HEK293 (cell line): ENCODE measurements at regions not wholly inside any gene's neighbourhood (a gene's known extent, or its start where the extent isn't known, plus 50 kb on each side); places are given as distances from the start of the nearest gene placed in this dataset.

Experiments used
- CTCF ChIA-PET: fragments of 350-600 bp; formaldehyde crosslinking; extraction: SDS; loops from one replicate; lab custom pipeline; 2021; ENCODE audit warnings: antibody characterized with exemption; lab: Yijun Ruan, JAX
- POLR2A ChIA-PET: fragments of 300-600 bp; formaldehyde crosslinking; extraction: SDS; loops from one replicate; lab custom pipeline; 2020; ENCODE audit warnings: antibody characterized with exemption, inconsistent platforms; lab: Yijun Ruan, JAX
- H3K27ac ChIP-seq: fragments of 200-500 bp; sonication (Bioruptor generic); 2 replicates; pipeline ENCODE4 v1.5.1; 2014; ENCODE audit warnings: low read depth, low read length, control low read depth, inconsistent platforms; ENCODE audit errors: extremely low read depth
- H3K36me3 ChIP-seq, 2 experiments: fragments of 200-500 bp in 1 of 2; sonication (Bioruptor generic) in 1 of 2; 1 replicate in 1 of 2; 2 replicates in 1 of 2; pipeline ENCODE4 v1.5.1; 2014 to 2017; ENCODE audit warnings: inconsistent platforms in 2 of 2, low read length in 2 of 2; ENCODE audit not compliant: control insufficient read depth in 2 of 2, insufficient read depth in 1 of 2
- H3K4me1 ChIP-seq: fragments of 200-500 bp; sonication (Bioruptor generic); 2 replicates; pipeline ENCODE4 v1.5.1; 2014; ENCODE audit warnings: mild to moderate bottlenecking, low read length, inconsistent platforms; ENCODE audit not compliant: control insufficient read depth, insufficient read depth
- H3K4me3 ChIP-seq: 2 replicates; pipeline ENCODE4 v1.5.1; 2011; ENCODE audit warnings: low read depth, mild to moderate bottlenecking, control low read depth, low read length, moderate library complexity
- H3K9me3 ChIP-seq: fragments of 200-500 bp; sonication (Bioruptor generic); 2 replicates; pipeline ENCODE4 v1.5.1; 2014; ENCODE audit warnings: low read depth, low read length, inconsistent platforms; ENCODE audit not compliant: control insufficient read depth, insufficient read depth
- GFI1B ChIP-seq: fragments of 450-650 bp; formaldehyde crosslinking; IDR thresholded peaks from 2 replicates; pipeline ENCODE4 v1.5.1; 2016; ENCODE audit warnings: missing biosample characterization, missing genetic modification characterization
- KLF17 ChIP-seq: fragments of 450-650 bp; formaldehyde crosslinking; IDR thresholded peaks from 2 replicates; pipeline ENCODE4 v1.5.1; 2016; ENCODE audit warnings: missing biosample characterization, missing genetic modification characterization
- KLF8 ChIP-seq: fragments of 450-650 bp; formaldehyde crosslinking; IDR thresholded peaks from 2 replicates; pipeline ENCODE4 v1.5.1; 2016; ENCODE audit warnings: missing biosample characterization, missing genetic modification characterization
- PBX3 ChIP-seq: sonication (generic); formaldehyde crosslinking; IDR thresholded peaks from 2 replicates; pipeline ENCODE4 v1.8.1; 2022; ENCODE audit warnings: mild to moderate bottlenecking, moderate library complexity, missing genetic modification reagents
- SP7 ChIP-seq: fragments of 450-650 bp; formaldehyde crosslinking; IDR thresholded peaks from 2 replicates; pipeline ENCODE4 v1.5.1; 2016; ENCODE audit warnings: missing biosample characterization, missing genetic modification characterization
- TCF7L2 ChIP-seq: IDR thresholded peaks from 2 replicates; pipeline ENCODE4 v1.6.1; 2011; ENCODE audit warnings: low read depth, mild to moderate bottlenecking, inconsistent platforms, low read length, moderate library complexity, borderline replicate concordance
- ZBTB21 ChIP-seq: fragments of 450-650 bp; formaldehyde crosslinking; IDR thresholded peaks from 2 replicates; pipeline ENCODE4 v1.5.1; 2017; ENCODE audit warnings: missing biosample characterization, missing genetic modification characterization
- ZBTB26 ChIP-seq: fragments of 450-650 bp; formaldehyde crosslinking; optimal IDR thresholded peaks from 2 replicates; pipeline ENCODE3; 2016; ENCODE audit warnings: missing biosample characterization, mild to moderate bottlenecking, missing genetic modification characterization
- ZBTB44 ChIP-seq: fragments of 450-650 bp; IDR thresholded peaks from 2 replicates; pipeline ENCODE4 v1.5.1; 2018; ENCODE audit warnings: missing biosample characterization, mild to moderate bottlenecking, missing genetic modification characterization
- ZNF19 ChIP-seq: fragments of 450-650 bp; formaldehyde crosslinking; IDR thresholded peaks from 2 replicates; pipeline ENCODE4; 2016; ENCODE audit warnings: missing biosample characterization, missing genetic modification characterization, low read depth
- ZNF214 ChIP-seq: fragments of 450-650 bp; formaldehyde crosslinking; IDR thresholded peaks from 2 replicates; pipeline ENCODE4 v1.5.1; 2017; ENCODE audit warnings: missing biosample characterization, mild to moderate bottlenecking, missing genetic modification characterization, borderline replicate concordance
- ZNF248 ChIP-seq: fragments of 450-650 bp; formaldehyde crosslinking; IDR thresholded peaks from 2 replicates; pipeline ENCODE4 v1.5.1; 2017; ENCODE audit warnings: missing biosample characterization, missing genetic modification characterization
- ZNF324 ChIP-seq: fragments of 450-650 bp; formaldehyde crosslinking; IDR thresholded peaks from 2 replicates; pipeline ENCODE4 v1.5.1; 2016; ENCODE audit warnings: missing biosample characterization, missing genetic modification characterization
- ZNF354C ChIP-seq: fragments of 450-650 bp; formaldehyde crosslinking; IDR thresholded peaks from 2 replicates; pipeline ENCODE4 v1.5.1; 2016; ENCODE audit warnings: missing biosample characterization, missing genetic modification characterization, low read depth, borderline replicate concordance
- ZNF366 ChIP-seq: fragments of 450-650 bp; formaldehyde crosslinking; conservative IDR thresholded peaks from 2 replicates; pipeline ENCODE4 v1.5.1; 2016; ENCODE audit warnings: missing biosample characterization, missing genetic modification characterization
- ZNF391 ChIP-seq: fragments of 450-650 bp; formaldehyde crosslinking; IDR thresholded peaks from 2 replicates; pipeline ENCODE4 v1.5.1; 2016; ENCODE audit warnings: low read depth, missing biosample characterization, missing genetic modification characterization, borderline replicate concordance
- ZNF473 ChIP-seq: fragments of 450-650 bp; formaldehyde crosslinking; IDR thresholded peaks from 2 replicates; pipeline ENCODE4 v1.5.1; 2017; ENCODE audit warnings: missing biosample characterization, missing genetic modification characterization
- ZNF514 ChIP-seq: fragments of 450-650 bp; formaldehyde crosslinking; IDR thresholded peaks from 2 replicates; pipeline ENCODE4 v1.5.1; 2016; ENCODE audit warnings: missing biosample characterization, missing genetic modification characterization
- ZNF529 ChIP-seq: fragments of 450-650 bp; formaldehyde crosslinking; IDR thresholded peaks from 2 replicates; pipeline ENCODE4 v1.5.1; 2017; ENCODE audit warnings: missing genetic modification characterization, missing biosample characterization; ENCODE audit not compliant: insufficient replicate concordance
- ZNF530 ChIP-seq: fragments of 450-650 bp; formaldehyde crosslinking; IDR thresholded peaks from 2 replicates; pipeline ENCODE4 v1.5.1; 2016; ENCODE audit warnings: low read depth, missing biosample characterization, missing genetic modification characterization
- ZNF555 ChIP-seq: fragments of 450-650 bp; formaldehyde crosslinking; conservative IDR thresholded peaks from 2 replicates; pipeline ENCODE4 v1.5.1; 2017; ENCODE audit warnings: missing biosample characterization, mild to moderate bottlenecking, missing genetic modification characterization, inconsistent platforms
- ZNF571 ChIP-seq: fragments of 450-650 bp; formaldehyde crosslinking; IDR thresholded peaks from 2 replicates; pipeline ENCODE4 v1.5.0; 2017; ENCODE audit warnings: missing biosample characterization, missing genetic modification characterization
- ZNF580 ChIP-seq: fragments of 450-650 bp; formaldehyde crosslinking; IDR thresholded peaks from 2 replicates; pipeline ENCODE4 v1.5.1; 2016; ENCODE audit warnings: missing biosample characterization, missing genetic modification characterization
- ZNF692 ChIP-seq: fragments of 450-650 bp; formaldehyde crosslinking; IDR thresholded peaks from 2 replicates; pipeline ENCODE4 v1.5.1; 2016; ENCODE audit warnings: missing biosample characterization, missing genetic modification characterization
- ZNF76 ChIP-seq: fragments of 450-650 bp; formaldehyde crosslinking; IDR thresholded peaks from 2 replicates; pipeline ENCODE4; 2016; ENCODE audit warnings: low read depth, missing biosample characterization, missing genetic modification characterization, borderline replicate concordance
- ZNF768 ChIP-seq: fragments of 450-650 bp; formaldehyde crosslinking; IDR thresholded peaks from 2 replicates; pipeline ENCODE4 v1.5.1; 2018; ENCODE audit warnings: missing biosample characterization, mild to moderate bottlenecking, missing genetic modification characterization
- ZNF792 ChIP-seq: fragments of 450-650 bp; formaldehyde crosslinking; IDR thresholded peaks from 2 replicates; pipeline ENCODE4 v1.5.1; 2016; ENCODE audit warnings: missing biosample characterization, missing genetic modification characterization
- ZNF837 ChIP-seq: fragments of 450-650 bp; formaldehyde crosslinking; IDR thresholded peaks from 2 replicates; pipeline ENCODE4 v1.5.1; 2016; ENCODE audit warnings: missing biosample characterization, missing genetic modification characterization
- ZSCAN30 ChIP-seq: fragments of 450-650 bp; IDR thresholded peaks from 2 replicates; pipeline ENCODE4 v1.5.1; 2018; ENCODE audit warnings: missing biosample characterization, mild to moderate bottlenecking, missing genetic modification characterization, moderate library complexity
- ZXDB ChIP-seq: fragments of 450-650 bp; formaldehyde crosslinking; IDR thresholded peaks from 2 replicates; pipeline ENCODE4 v1.5.1; 2016; ENCODE audit warnings: missing biosample characterization, missing genetic modification characterization

- no peak overlapping the region for H3K4me3 ChIP-seq
- TF ChIP-seq SP7 (tag by site-specific recombination): no peak
- no peak for TF ChIP-seq KLF17 (tag by site-specific recombination)
- TF ChIP-seq PBX3 (CRISPR knock-in tag): no peak
- no peak for TF ChIP-seq GFI1B (tag by site-specific recombination)
- no peak for TF ChIP-seq ZNF366 (tag by site-specific recombination)
- TF ChIP-seq ZNF580 (tag by site-specific recombination): no peak
- TF ChIP-seq ZNF354C: no peak
- no peak for TF ChIP-seq ZNF837
- no peak for TF ChIP-seq ZNF792 (tag by site-specific recombination)
- TF ChIP-seq ZNF529 (tag by site-specific recombination): no peak
- no peak for TF ChIP-seq ZBTB26 (tag by site-specific recombination)
- TF ChIP-seq ZNF76: no peak
- TF ChIP-seq ZNF214 (tag by site-specific recombination): no peak
- no peaks in the 10 kb centered on the region for H3K9me3 ChIP-seq
- no peak overlapping the region for H3K27ac ChIP-seq
- CTCF ChIA-PET: no interaction called here
- POLR2A ChIA-PET: no interaction called here
- no peaks in the 10 kb centered on the region for H3K36me3 ChIP-seq
- H3K4me1 ChIP-seq: no peaks in the 10 kb centered on the region
These were observed 190.1 kb upstream of the GNPDA2 start for GRCh38 chr4:44916411-44916810.

- CTCF ChIA-PET: no interaction called here
- no peaks in the 10 kb centered on the region for H3K9me3 ChIP-seq
- no peaks in the 10 kb centered on the region for H3K36me3 ChIP-seq
- no peak overlapping the region for H3K4me3 ChIP-seq
- POLR2A ChIA-PET: no interaction called here
- H3K4me1 ChIP-seq: no peaks in the 10 kb centered on the region
- H3K27ac ChIP-seq: no peak overlapping the region
- TF ChIP-seq ZXDB (no peak), ZNF555 (tag by site-specific recombination) (no peak), ZNF768 (tag by site-specific recombination) (no peak), ZNF514 (no peak), ZNF248 (tag by site-specific recombination) (no peak), KLF8 (no peak), ZNF473 (tag by site-specific recombination) (no peak), ZNF324 (tag by site-specific recombination) (no peak), GFI1B (tag by site-specific recombination) (no peak), ZNF19 (tag by site-specific recombination) (no peak), ZNF692 (tag by site-specific recombination) (no peak), ZNF571 (no peak), ZSCAN30 (tag by site-specific recombination) (no peak), PBX3 (CRISPR knock-in tag) (no peak), TCF7L2 (no peak), ZBTB44 (no peak), ZNF391 (tag by site-specific recombination) (no peak), ZNF530 (tag by site-specific recombination) (no peak), ZBTB21 (tag by site-specific recombination) (no peak)
These were observed 188.4 kb upstream of the GNPDA2 start for GRCh38 chr4:44914748-44915147.
